ENCODE measurements at regions not wholly inside any gene's neighbourhood (a gene's known extent, or its start where the extent isn't known, plus 50 kb on each side); places are given as distances from the start of the nearest gene placed in this dataset.

DNA sequence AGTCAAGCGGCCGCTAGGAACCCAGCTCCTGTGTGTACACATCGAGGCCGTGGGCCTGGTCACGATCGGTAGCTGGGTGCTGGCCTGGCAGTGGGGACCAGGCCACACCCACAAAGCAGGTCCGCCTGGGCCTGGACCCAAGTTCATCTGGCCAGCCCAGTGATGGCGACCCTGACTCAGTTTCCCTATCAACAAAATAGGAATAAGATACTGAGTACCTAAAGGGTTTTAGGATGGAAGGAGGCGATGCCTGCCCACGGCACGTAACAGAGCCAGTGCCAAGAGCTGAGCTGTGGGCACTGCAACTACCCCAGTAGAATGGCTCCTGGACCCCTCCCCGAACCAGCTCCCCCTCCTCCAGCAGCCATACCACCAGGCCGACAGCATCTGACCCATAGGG lies 243.5 kb upstream of the SGCG start:
- H3K36me3 ChIP-seq (ENCODE audit: low read depth) = no peaks in the 10 kb centered on the region
- no peaks in the 10 kb centered on the region for H3K4me1 ChIP-seq (replicated peaks; ENCODE audit: insufficient read depth)
- H3K79me2 ChIP-seq (ENCODE audit: low read depth) = no peaks in the 10 kb centered on the region
- no peaks in the 10 kb centered on the region for H3K9me2 ChIP-seq (ENCODE audit: insufficient read depth)
- no peaks in the 10 kb centered on the region for H4K20me1 ChIP-seq (ENCODE audit: insufficient read depth)
- no peak for TF ChIP-seq EZH2 (IDR thresholded peaks at IDR 0.05; ENCODE audit: low read depth)
- TF ChIP-seq, protein P1, sequence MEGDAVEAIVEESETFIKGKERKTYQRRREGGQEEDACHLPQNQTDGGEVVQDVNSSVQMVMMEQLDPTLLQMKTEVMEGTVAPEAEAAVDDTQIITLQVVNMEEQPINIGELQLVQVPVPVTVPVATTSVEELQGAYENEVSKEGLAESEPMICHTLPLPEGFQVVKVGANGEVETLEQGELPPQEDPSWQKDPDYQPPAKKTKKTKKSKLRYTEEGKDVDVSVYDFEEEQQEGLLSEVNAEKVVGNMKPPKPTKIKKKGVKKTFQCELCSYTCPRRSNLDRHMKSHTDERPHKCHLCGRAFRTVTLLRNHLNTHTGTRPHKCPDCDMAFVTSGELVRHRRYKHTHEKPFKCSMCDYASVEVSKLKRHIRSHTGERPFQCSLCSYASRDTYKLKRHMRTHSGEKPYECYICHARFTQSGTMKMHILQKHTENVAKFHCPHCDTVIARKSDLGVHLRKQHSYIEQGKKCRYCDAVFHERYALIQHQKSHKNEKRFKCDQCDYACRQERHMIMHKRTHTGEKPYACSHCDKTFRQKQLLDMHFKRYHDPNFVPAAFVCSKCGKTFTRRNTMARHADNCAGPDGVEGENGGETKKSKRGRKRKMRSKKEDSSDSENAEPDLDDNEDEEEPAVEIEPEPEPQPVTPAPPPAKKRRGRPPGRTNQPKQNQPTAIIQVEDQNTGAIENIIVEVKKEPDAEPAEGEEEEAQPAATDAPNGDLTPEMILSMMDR (conservative IDR thresholded peaks at IDR 0.05) = no peak
- no peak for DNase-seq
- no peak overlapping the region for H3K27ac ChIP-seq
- intact Hi-C loops (cut with micrococcal nuclease; ENCODE audit: unreplicated experiment) = no loop called here
- H3K4me2 ChIP-seq = no peak overlapping the region
- H3K27me3 ChIP-seq (ENCODE audit: insufficient read depth, low read depth) = peaks cover 43% of the 10 kb centered on the region
- no peak overlapping the region for H2AFZ ChIP-seq
- BruUV-seq (replicated peaks) = no TSS peak
- H3F3A ChIP-seq (ENCODE audit: insufficient read depth, low read depth) = no peaks in the 10 kb centered on the region
- POLR2A ChIA-PET (ENCODE audit: unreplicated experiment) = no interaction called here
- no peaks in the 10 kb centered on the region for H3K9me3 ChIP-seq (ENCODE audit: insufficient read depth, low read depth)
- H3K4me3 ChIP-seq = no peak overlapping the region
- CTCF ChIA-PET = no interaction called here

DNA sequence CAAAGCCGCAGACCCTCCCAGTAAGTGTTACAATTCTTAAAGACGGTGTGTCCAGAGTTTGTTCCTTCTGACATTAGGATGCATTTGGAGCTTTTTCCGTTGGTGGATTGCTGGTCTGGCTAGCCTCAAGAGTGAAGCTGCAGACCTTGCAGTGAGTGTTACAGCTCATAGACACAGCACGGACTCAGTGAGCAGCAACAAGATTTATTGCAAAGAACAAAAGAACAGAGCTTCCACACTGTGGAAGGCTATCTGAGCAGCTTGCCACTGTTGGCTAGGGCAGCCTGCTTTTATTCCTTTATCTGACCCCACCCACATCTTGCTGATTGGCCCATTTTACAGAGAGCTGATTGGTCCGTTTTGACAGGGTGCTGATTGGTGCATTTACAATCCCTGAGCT lies 242.8 kb upstream of the SGCG start:
- H3K27ac ChIP-seq = no peak overlapping the region
- intact Hi-C loops (cut with micrococcal nuclease; ENCODE audit: unreplicated experiment) = no loop called here
- no peaks in the 10 kb centered on the region for H3K9me3 ChIP-seq (ENCODE audit: insufficient read depth, low read depth)
- H3K9me2 ChIP-seq (ENCODE audit: insufficient read depth) = no peaks in the 10 kb centered on the region
- ChIA-PET CTCF (no interaction called here), POLR2A (ENCODE audit: unreplicated experiment) (no interaction called here)
- no peak for DNase-seq
- no peak overlapping the region for H2AFZ ChIP-seq
- no peak overlapping the region for H3K4me2 ChIP-seq
- peaks cover 43% of the 10 kb centered on the region for H3K27me3 ChIP-seq (ENCODE audit: insufficient read depth, low read depth)
- TF ChIP-seq, protein P1 (conservative IDR thresholded peaks at IDR 0.05) = no peak
- TF ChIP-seq EZH2 (IDR thresholded peaks at IDR 0.05; ENCODE audit: low read depth) = no peak
- no peaks in the 10 kb centered on the region for H4K20me1 ChIP-seq (ENCODE audit: insufficient read depth)
- H3K4me3 ChIP-seq = no peak overlapping the region
- no peaks in the 10 kb centered on the region for H3K79me2 ChIP-seq (ENCODE audit: low read depth)
- no peaks in the 10 kb centered on the region for H3K4me1 ChIP-seq (replicated peaks; ENCODE audit: insufficient read depth)
- no TSS peak for BruUV-seq (replicated peaks)
- H3K36me3 ChIP-seq (ENCODE audit: low read depth) = no peaks in the 10 kb centered on the region
- no peaks in the 10 kb centered on the region for H3F3A ChIP-seq (ENCODE audit: insufficient read depth, low read depth)

DNA sequence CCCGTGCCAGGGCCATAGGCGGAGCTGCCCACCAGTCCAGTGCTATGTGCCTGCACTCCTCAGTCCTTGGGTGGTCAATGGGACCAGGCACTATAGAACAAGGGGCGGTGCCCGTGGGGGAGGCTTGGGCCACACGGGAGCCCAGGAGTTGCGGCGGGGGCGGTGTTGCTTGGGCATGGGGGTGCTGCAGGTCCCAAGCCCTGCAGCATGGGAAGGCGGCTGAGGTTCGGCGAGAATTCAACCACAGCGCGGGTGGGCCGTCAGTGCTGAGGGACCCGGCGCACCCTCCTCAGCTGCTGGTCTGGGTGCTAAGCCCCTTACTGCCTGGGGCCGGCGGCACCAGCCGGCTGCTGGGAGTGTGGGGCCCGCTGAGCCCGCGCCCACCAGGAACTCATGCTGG lies 242.2 kb upstream of the SGCG start:
- H2AFZ ChIP-seq = no peak overlapping the region
- DNase-seq = no peak
- no peak overlapping the region for H3K4me2 ChIP-seq
- H3K27ac ChIP-seq = no peak overlapping the region
- H3K4me1 ChIP-seq (replicated peaks; ENCODE audit: insufficient read depth) = no peaks in the 10 kb centered on the region
- ChIA-PET POLR2A (ENCODE audit: unreplicated experiment) (no interaction called here), CTCF (no interaction called here)
- BruUV-seq (replicated peaks) = no TSS peak
- no peaks in the 10 kb centered on the region for H3K9me3 ChIP-seq (ENCODE audit: insufficient read depth, low read depth)
- H3K27me3 ChIP-seq (ENCODE audit: insufficient read depth, low read depth) = peaks cover 43% of the 10 kb centered on the region
- H3K79me2 ChIP-seq (ENCODE audit: low read depth) = no peaks in the 10 kb centered on the region
- H3K9me2 ChIP-seq (ENCODE audit: insufficient read depth) = no peaks in the 10 kb centered on the region
- H3F3A ChIP-seq (ENCODE audit: insufficient read depth, low read depth) = no peaks in the 10 kb centered on the region
- no peak for TF ChIP-seq EZH2 (IDR thresholded peaks at IDR 0.05; ENCODE audit: low read depth)
- TF ChIP-seq, protein P1 (conservative IDR thresholded peaks at IDR 0.05) = no peak
- no peaks in the 10 kb centered on the region for H3K36me3 ChIP-seq (ENCODE audit: low read depth)
- H4K20me1 ChIP-seq (ENCODE audit: insufficient read depth) = no peaks in the 10 kb centered on the region
- no peak overlapping the region for H3K4me3 ChIP-seq
- intact Hi-C loops (cut with micrococcal nuclease; ENCODE audit: unreplicated experiment) = no loop called here
